Testis (tissue), 2 donors: ENCODE measurements at regions not wholly inside any gene's neighbourhood (a gene's known extent, or its start where the extent isn't known, plus 50 kb on each side); places are given as distances from the start of the nearest gene placed in this dataset.

Source experiments
- POLR2A ChIP-seq: fragments of 450-650 bp; IDR thresholded peaks from one replicate; pipeline ENCODE4 v1.6.1; 2017; ENCODE audit warnings: antibody characterized with exemption, mild to moderate bottlenecking, moderate library complexity
- TF ChIP-seq, protein P1 (sequence below), 3 experiments: fragments of 450-650 bp in 2 of 3; fragments of 200-600 bp in 1 of 3; sonication (generic) in 1 of 3; IDR thresholded peaks; one replicate each; pipeline ENCODE4 v1.5.1; 2016 to 2019; ENCODE audit warnings: antibody characterized with exemption in 3 of 3, mild to moderate bottlenecking in 2 of 3, moderate library complexity in 1 of 3

DNA sequence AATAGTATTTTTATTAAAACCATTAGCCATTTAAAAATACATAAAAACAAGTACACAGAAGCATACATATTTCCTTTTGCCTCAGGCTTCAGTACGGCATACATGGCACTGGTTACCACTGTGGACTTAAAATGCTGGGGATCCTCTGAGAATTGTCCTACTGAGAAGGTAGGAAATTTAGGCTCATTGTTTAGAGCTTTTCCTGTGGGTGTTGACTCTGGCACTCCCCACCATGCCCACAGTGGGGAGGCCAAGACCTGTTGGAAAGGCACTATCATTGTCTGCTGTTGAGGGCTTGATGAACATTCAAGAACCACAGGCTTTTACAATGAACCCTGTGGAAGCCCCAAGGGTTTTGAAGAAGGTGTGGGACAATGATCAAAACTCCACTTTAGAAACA, 473.4 kb downstream of the BTBD3 start:
- TF ChIP-seq POLR2A, result no peak
- TF ChIP-seq, protein P1, sequence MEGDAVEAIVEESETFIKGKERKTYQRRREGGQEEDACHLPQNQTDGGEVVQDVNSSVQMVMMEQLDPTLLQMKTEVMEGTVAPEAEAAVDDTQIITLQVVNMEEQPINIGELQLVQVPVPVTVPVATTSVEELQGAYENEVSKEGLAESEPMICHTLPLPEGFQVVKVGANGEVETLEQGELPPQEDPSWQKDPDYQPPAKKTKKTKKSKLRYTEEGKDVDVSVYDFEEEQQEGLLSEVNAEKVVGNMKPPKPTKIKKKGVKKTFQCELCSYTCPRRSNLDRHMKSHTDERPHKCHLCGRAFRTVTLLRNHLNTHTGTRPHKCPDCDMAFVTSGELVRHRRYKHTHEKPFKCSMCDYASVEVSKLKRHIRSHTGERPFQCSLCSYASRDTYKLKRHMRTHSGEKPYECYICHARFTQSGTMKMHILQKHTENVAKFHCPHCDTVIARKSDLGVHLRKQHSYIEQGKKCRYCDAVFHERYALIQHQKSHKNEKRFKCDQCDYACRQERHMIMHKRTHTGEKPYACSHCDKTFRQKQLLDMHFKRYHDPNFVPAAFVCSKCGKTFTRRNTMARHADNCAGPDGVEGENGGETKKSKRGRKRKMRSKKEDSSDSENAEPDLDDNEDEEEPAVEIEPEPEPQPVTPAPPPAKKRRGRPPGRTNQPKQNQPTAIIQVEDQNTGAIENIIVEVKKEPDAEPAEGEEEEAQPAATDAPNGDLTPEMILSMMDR (IDR thresholded peaks at IDR 0.05), result no peak
